Parathyroid adenoma (tissue), 2 donors: ENCODE measurements at regions not wholly inside any gene's neighbourhood (a gene's known extent, or its start where the extent isn't known, plus 50 kb on each side); places are given as distances from the start of the nearest gene placed in this dataset.

ENCODE experiments used
- H2AFZ ChIP-seq: fragments of 300-600 bp; sonication (generic); one replicate; pipeline ENCODE4 v1.7.0; 2017; ENCODE audit warnings: antibody characterized with exemption, mild to moderate bottlenecking
- H3K27ac ChIP-seq: fragments of 300-600 bp; sonication (generic); one replicate; pipeline ENCODE4 v1.7.0; 2017
- H3K27me3 ChIP-seq: fragments of 300-600 bp; sonication (generic); one replicate; pipeline ENCODE4 v1.7.0; 2017; ENCODE audit warnings: low read length; ENCODE audit not compliant: control insufficient read depth, insufficient read depth
- H3K36me3 ChIP-seq: fragments of 300-600 bp; sonication (generic); one replicate; pipeline ENCODE4 v1.7.0; 2017; ENCODE audit warnings: low read length; ENCODE audit not compliant: control insufficient read depth, insufficient read depth
- H3K4me1 ChIP-seq: fragments of 300-600 bp; sonication (generic); one replicate; pipeline ENCODE4 v1.7.0; 2017; ENCODE audit warnings: control low read depth
- H3K4me2 ChIP-seq: fragments of 300-600 bp; sonication (generic); one replicate; pipeline ENCODE4 v1.7.0; 2017; ENCODE audit warnings: low read length
- H3K4me3 ChIP-seq: fragments of 300-600 bp; sonication (generic); one replicate; pipeline ENCODE4 v1.7.0; 2017; ENCODE audit warnings: low read depth, low read length
- H3K79me2 ChIP-seq: fragments of 300-600 bp; sonication (generic); one replicate; pipeline ENCODE4 v1.7.0; 2017; ENCODE audit warnings: control low read depth
- H3K9ac ChIP-seq: fragments of 300-600 bp; sonication (generic); one replicate; pipeline ENCODE4 v1.7.0; 2017; ENCODE audit warnings: mild to moderate bottlenecking
- H3K9me3 ChIP-seq: fragments of 300-600 bp; sonication (generic); one replicate; pipeline ENCODE4 v1.7.0; 2017; ENCODE audit warnings: low read length; ENCODE audit not compliant: control insufficient read depth
- TF ChIP-seq, protein P1 (sequence below): fragments of 300-600 bp; sonication (generic); IDR thresholded peaks from one replicate; pipeline ENCODE4 v1.7.0; 2017; ENCODE audit warnings: antibody characterized with exemption, mild to moderate bottlenecking
- donor health status: primary hyperparathyroidism.

DNA sequence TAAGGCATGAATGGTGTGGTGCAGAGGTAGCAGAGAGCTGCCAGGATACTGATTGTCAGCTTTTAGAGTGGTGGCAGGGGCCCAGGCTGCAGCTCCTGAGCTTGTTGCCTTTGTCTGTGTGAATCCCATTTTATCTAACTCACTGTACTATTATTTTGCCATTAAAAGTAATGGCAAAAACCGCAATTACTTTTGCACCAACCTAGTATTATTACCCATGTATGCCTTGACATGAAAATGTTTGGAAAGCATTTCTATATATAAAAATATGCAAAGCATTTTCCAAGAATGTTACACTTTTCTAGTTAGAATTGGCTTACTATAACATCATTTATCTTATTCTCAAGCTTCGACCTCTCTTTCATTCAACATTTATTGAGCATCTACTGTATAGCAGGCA lies 308.1 kb upstream of the MYOCD start:
- no peaks in the 10 kb centered on the region for H3K27me3 ChIP-seq
- TF ChIP-seq, protein P1, sequence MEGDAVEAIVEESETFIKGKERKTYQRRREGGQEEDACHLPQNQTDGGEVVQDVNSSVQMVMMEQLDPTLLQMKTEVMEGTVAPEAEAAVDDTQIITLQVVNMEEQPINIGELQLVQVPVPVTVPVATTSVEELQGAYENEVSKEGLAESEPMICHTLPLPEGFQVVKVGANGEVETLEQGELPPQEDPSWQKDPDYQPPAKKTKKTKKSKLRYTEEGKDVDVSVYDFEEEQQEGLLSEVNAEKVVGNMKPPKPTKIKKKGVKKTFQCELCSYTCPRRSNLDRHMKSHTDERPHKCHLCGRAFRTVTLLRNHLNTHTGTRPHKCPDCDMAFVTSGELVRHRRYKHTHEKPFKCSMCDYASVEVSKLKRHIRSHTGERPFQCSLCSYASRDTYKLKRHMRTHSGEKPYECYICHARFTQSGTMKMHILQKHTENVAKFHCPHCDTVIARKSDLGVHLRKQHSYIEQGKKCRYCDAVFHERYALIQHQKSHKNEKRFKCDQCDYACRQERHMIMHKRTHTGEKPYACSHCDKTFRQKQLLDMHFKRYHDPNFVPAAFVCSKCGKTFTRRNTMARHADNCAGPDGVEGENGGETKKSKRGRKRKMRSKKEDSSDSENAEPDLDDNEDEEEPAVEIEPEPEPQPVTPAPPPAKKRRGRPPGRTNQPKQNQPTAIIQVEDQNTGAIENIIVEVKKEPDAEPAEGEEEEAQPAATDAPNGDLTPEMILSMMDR: no peak
- H3K4me3 ChIP-seq: no peak overlapping the region
- no peaks in the 10 kb centered on the region for H3K36me3 ChIP-seq
- no peaks in the 10 kb centered on the region for H3K9me3 ChIP-seq
- H3K9ac ChIP-seq: no peak overlapping the region
- no peak overlapping the region for H2AFZ ChIP-seq
- no peaks in the 10 kb centered on the region for H3K4me1 ChIP-seq
- H3K4me2 ChIP-seq: no peak overlapping the region
- no peaks in the 10 kb centered on the region for H3K79me2 ChIP-seq
- H3K27ac ChIP-seq: no peak overlapping the region

DNA sequence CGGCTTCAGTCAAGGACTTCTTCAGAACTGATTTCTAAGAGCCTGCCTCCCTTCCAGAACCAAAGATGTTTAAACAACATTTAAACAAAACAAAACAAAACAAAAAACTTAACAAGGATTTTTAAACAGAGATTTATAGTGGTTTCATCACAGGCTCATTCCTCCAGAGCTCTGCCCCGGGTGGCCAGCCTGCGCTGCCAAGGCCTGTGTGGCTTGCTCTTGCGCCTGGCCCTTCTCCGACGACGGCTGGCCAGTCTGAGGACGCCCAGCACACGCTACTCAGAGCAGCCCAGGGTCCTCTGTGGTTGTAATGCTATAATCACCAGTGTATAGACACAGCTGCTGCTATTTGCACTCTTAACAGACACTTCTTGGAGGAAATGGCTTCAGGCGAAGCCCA lies 307.2 kb upstream of the MYOCD start:
- Histone ChIP-seq H3K4me2 (no peak overlapping the region), H3K9me3 (no peaks in the 10 kb centered on the region), H3K79me2 (no peaks in the 10 kb centered on the region), H3K27me3 (no peaks in the 10 kb centered on the region), H2AFZ (no peak overlapping the region), H3K4me1 (no peaks in the 10 kb centered on the region), H3K9ac (no peak overlapping the region), H3K36me3 (no peaks in the 10 kb centered on the region), H3K4me3 (no peak overlapping the region), H3K27ac (no peak overlapping the region)
- TF ChIP-seq, protein P1: no peak

DNA sequence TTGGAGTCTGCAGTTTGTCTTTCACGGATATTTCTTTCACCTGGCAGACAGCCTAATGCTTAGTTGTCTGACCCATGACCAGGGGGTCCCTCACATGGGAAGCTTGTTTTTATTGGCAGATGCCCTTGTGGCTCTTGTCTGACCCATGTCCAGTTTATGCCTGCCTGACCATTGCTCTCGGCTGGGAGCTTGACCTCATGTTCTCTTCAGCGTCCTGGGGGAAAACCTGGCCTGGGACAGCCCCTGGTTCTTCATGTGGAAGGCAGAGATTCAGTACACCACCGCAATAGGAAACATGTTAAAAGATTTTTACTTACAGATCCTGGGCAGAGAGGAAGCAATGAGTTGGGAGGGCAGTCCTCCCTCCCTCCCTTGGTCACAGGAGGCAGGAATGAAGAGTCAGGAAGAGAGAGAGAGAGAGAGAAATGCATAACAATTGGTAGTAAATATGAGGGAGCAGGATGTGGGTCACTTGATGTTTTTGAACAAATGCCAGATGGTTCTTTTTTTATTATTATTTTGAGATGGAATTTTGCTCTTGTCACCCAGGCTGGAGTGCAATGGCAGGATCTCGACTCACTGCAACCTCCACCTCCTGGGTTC lies 302.7 kb upstream of the MYOCD start:
- TF ChIP-seq, protein P1: no peak
- no peak overlapping the region for H3K4me2 ChIP-seq
- H2AFZ ChIP-seq: no peak overlapping the region
- no peak overlapping the region for H3K9ac ChIP-seq
- H3K4me3 ChIP-seq: no peak overlapping the region
- H3K4me1 ChIP-seq: no peaks in the 10 kb centered on the region
- no peaks in the 10 kb centered on the region for H3K36me3 ChIP-seq
- H3K27ac ChIP-seq: no peak overlapping the region
- H3K79me2 ChIP-seq: no peaks in the 10 kb centered on the region
- H3K27me3 ChIP-seq: no peaks in the 10 kb centered on the region
- no peaks in the 10 kb centered on the region for H3K9me3 ChIP-seq

GRCh38 chr17:12365805-12366204 lies 299.9 kb upstream of the MYOCD start:
- no peak overlapping the region for H3K4me3 ChIP-seq
- H3K4me1 ChIP-seq: no peaks in the 10 kb centered on the region
- H3K4me2 ChIP-seq: no peak overlapping the region
- no peaks in the 10 kb centered on the region for H3K9me3 ChIP-seq
- TF ChIP-seq, protein P1: no peak
- H3K27ac ChIP-seq: no peak overlapping the region
- no peaks in the 10 kb centered on the region for H3K27me3 ChIP-seq
- no peak overlapping the region for H3K9ac ChIP-seq
- no peaks in the 10 kb centered on the region for H3K79me2 ChIP-seq
- no peaks in the 10 kb centered on the region for H3K36me3 ChIP-seq
- H2AFZ ChIP-seq: no peak overlapping the region

- no peaks in the 10 kb centered on the region for H3K79me2 ChIP-seq
- H3K36me3 ChIP-seq: no peaks in the 10 kb centered on the region
- no peaks in the 10 kb centered on the region for H3K27me3 ChIP-seq
- no peak overlapping the region for H2AFZ ChIP-seq
- no peaks in the 10 kb centered on the region for H3K4me1 ChIP-seq
- no peaks in the 10 kb centered on the region for H3K9me3 ChIP-seq
- H3K4me2 ChIP-seq: no peak overlapping the region
- TF ChIP-seq, protein P1: no peak
- H3K4me3 ChIP-seq: no peak overlapping the region
- H3K27ac ChIP-seq: no peak overlapping the region
- no peak overlapping the region for H3K9ac ChIP-seq
These were observed 296.6 kb upstream of the MYOCD start for GRCh38 chr17:12369065-12369464.
